PC-3 (cell line): ENCODE measurements at regions not wholly inside any gene's neighbourhood (a gene's known extent, or its start where the extent isn't known, plus 50 kb on each side); places are given as distances from the start of the nearest gene placed in this dataset.

Experiments
- ATAC-seq: fragments of 200-7000 bp; cut with Tn5 transposase; 2 replicates; pipeline ENCODE4 v1.9.1; 2020; ENCODE audit warnings: mild to moderate bottlenecking, moderate library complexity
- BruUV-seq: library from RNA; stranded (reverse); fragments of 400-500 nt; replicated peaks from 2 replicates; lab custom pipeline; 2021; lab: Mats Ljungman, UMichigan
- CTCF ChIA-PET: fragments of 300-600 bp; sonication (Branson Sonifier 250); formaldehyde crosslinking; loops from one replicate; lab custom pipeline; 2022; ENCODE audit warnings: antibody characterized with exemption; lab: Charles Lee
- POLR2A ChIA-PET: fragments of 300-600 bp; sonication (Branson Sonifier 250); formaldehyde crosslinking; loops from one replicate; lab custom pipeline; 2022; ENCODE audit warnings: antibody characterized with exemption; ENCODE audit not compliant: unreplicated experiment; lab: Charles Lee
- DNase-seq: peaks from one replicate; pipeline ENCODE4 v3.0.0-alpha.2; 2015
- H2AFZ ChIP-seq: fragments of 300-600 bp; sonication (generic); 2 replicates; pipeline ENCODE4 v1.6.0; 2016; ENCODE audit warnings: antibody characterized with exemption, low read length
- H3F3A ChIP-seq: fragments of 300-600 bp; sonication (generic); one replicate; pipeline ENCODE4 v1.6.0; 2017; ENCODE audit warnings: antibody characterized with exemption, low read length, control low read depth, mild to moderate bottlenecking; ENCODE audit not compliant: unreplicated experiment
- H3K27ac ChIP-seq: fragments of 300-600 bp; sonication (generic); 2 replicates; pipeline ENCODE4 v1.5.1; 2016; ENCODE audit warnings: mild to moderate bottlenecking, low read length
- H3K27me3 ChIP-seq: fragments of 300-600 bp; sonication (generic); 2 replicates; pipeline ENCODE4 v1.6.1; 2016; ENCODE audit warnings: low read length, mixed read lengths
- H3K36me3 ChIP-seq: fragments of 300-600 bp; sonication (generic); 2 replicates; pipeline ENCODE4 v1.6.1; 2016; ENCODE audit warnings: low read depth, mixed run types, low read length, mixed read lengths
- H3K4me1 ChIP-seq: fragments of 300-600 bp; sonication (generic); 2 replicates; pipeline ENCODE4 v1.5.1; 2016; ENCODE audit warnings: low read length; ENCODE audit not compliant: insufficient read depth
- H3K4me2 ChIP-seq: fragments of 300-600 bp; sonication (generic); 2 replicates; pipeline ENCODE4 v1.6.0; 2016; ENCODE audit warnings: low read length
- H3K4me3 ChIP-seq: fragments of 300-600 bp; sonication (generic); 2 replicates; pipeline ENCODE4 v1.5.1; 2016; ENCODE audit warnings: mild to moderate bottlenecking, low read length, mixed read lengths
- H3K79me2 ChIP-seq: fragments of 300-600 bp; sonication (generic); 2 replicates; pipeline ENCODE4 v1.6.1; 2017; ENCODE audit warnings: low read length, mixed read lengths
- H3K9ac ChIP-seq: fragments of 300-600 bp; sonication (generic); 2 replicates; pipeline ENCODE4 v1.6.0; 2016; ENCODE audit warnings: mild to moderate bottlenecking, low read length
- H3K9me2 ChIP-seq: fragments of 300-600 bp; sonication (generic); replicated peaks from 2 replicates; pipeline ENCODE4 v1.6.1; 2016; ENCODE audit warnings: mixed run types, low read length, mixed read lengths
- H3K9me3 ChIP-seq: fragments of 300-600 bp; sonication (generic); 2 replicates; pipeline ENCODE4 v1.6.1; 2016; ENCODE audit warnings: low read length, mixed read lengths
- H4K20me1 ChIP-seq: fragments of 300-600 bp; sonication (generic); 2 replicates; pipeline ENCODE4 v1.6.1; 2016; ENCODE audit warnings: low read length, mixed read lengths
- CTCF ChIP-seq: fragments of 300-600 bp; sonication (generic); conservative IDR thresholded peaks from 2 replicates; pipeline ENCODE4 v1.5.1; 2017; ENCODE audit warnings: antibody characterized with exemption, low read depth, mild to moderate bottlenecking, low read length
- EZH2 ChIP-seq: fragments of 300-600 bp; sonication (generic); IDR thresholded peaks from one replicate; pipeline ENCODE4 v1.6.1; 2017; ENCODE audit warnings: antibody characterized with exemption, mild to moderate bottlenecking, low read length; ENCODE audit not compliant: unreplicated experiment
- EZH2phosphoT487 ChIP-seq: fragments of 300-600 bp; sonication (generic); IDR thresholded peaks from 2 replicates; pipeline ENCODE4 v1.6.1; 2018; ENCODE audit warnings: mild to moderate bottlenecking, antibody characterized with exemption, low read length, borderline replicate concordance
- intact Hi-C: fragments of 100-400 bp; cut with micrococcal nuclease; formaldehyde crosslinking; loops from 2 replicates; pipeline ENCODE4 v1.9.0; 2023

- H3K27ac ChIP-seq = no peak overlapping the region
- no peak for DNase-seq
- H3K9ac ChIP-seq = no peak overlapping the region
- no peak overlapping the region for H3K4me2 ChIP-seq
- H3F3A ChIP-seq = no peaks in the 10 kb centered on the region
- H3K4me1 ChIP-seq = no peaks in the 10 kb centered on the region
- no peaks in the 10 kb centered on the region for H3K79me2 ChIP-seq
- no peaks in the 10 kb centered on the region for H3K9me2 ChIP-seq
- ChIA-PET POLR2A (no interaction called here), CTCF (no interaction called here)
- H3K4me3 ChIP-seq = no peak overlapping the region
- ATAC-seq = no peak
- no peaks in the 10 kb centered on the region for H4K20me1 ChIP-seq
- no peaks in the 10 kb centered on the region for H3K9me3 ChIP-seq
- no peaks in the 10 kb centered on the region for H3K36me3 ChIP-seq
- H2AFZ ChIP-seq = no peak overlapping the region
- TF ChIP-seq CTCF = no peak
- no peak for TF ChIP-seq EZH2phosphoT487
- TF ChIP-seq EZH2 = no peak
- no TSS peak for BruUV-seq
- no peaks in the 10 kb centered on the region for H3K27me3 ChIP-seq
- intact Hi-C loops = no loop called here
Observed at GRCh38 chr1:238370599-238370998, 479.9 kb upstream of the ZP4 start.

- no peak for DNase-seq
- H2AFZ ChIP-seq = no peak overlapping the region
- no peaks in the 10 kb centered on the region for H3K79me2 ChIP-seq
- ATAC-seq = no peak
- no peaks in the 10 kb centered on the region for H3K4me1 ChIP-seq
- H3K9me2 ChIP-seq = no peaks in the 10 kb centered on the region
- TF ChIP-seq CTCF (no peak), EZH2phosphoT487 (no peak), EZH2 (no peak)
- H4K20me1 ChIP-seq = no peaks in the 10 kb centered on the region
- no TSS peak for BruUV-seq
- ChIA-PET CTCF (interaction anchor here (0.5 to 0.6 kb wide), 2 partner anchors 125 to 1660 kb away, joined by 3 read pairs; no protein-coding TSS in a partner anchor), POLR2A (no interaction called here)
- no peaks in the 10 kb centered on the region for H3K36me3 ChIP-seq
- no peak overlapping the region for H3K4me3 ChIP-seq
- H3K9me3 ChIP-seq = no peaks in the 10 kb centered on the region
- H3K27me3 ChIP-seq = no peaks in the 10 kb centered on the region
- no peak overlapping the region for H3K27ac ChIP-seq
- intact Hi-C loops = no loop called here
- no peak overlapping the region for H3K4me2 ChIP-seq
- H3F3A ChIP-seq = no peaks in the 10 kb centered on the region
- no peak overlapping the region for H3K9ac ChIP-seq
Observed at GRCh38 chr1:238364214-238364892, 473.6 kb upstream of the ZP4 start.

GRCh38 chr1:238360474-238360873 is 469.8 kb upstream of the ZP4 start:
- ATAC-seq = no peak
- H3K4me1 ChIP-seq = no peaks in the 10 kb centered on the region
- no peak overlapping the region for H3K9ac ChIP-seq

More at GRCh38 chr1:238360474-238360873, 469.8 kb upstream of the ZP4 start:
- H3K4me3 ChIP-seq = no peak overlapping the region
- no peaks in the 10 kb centered on the region for H3K9me2 ChIP-seq
- ChIA-PET POLR2A (interaction anchor here (0.6 kb wide), 1 partner anchor 779 kb away, joined by 3 read pairs; no protein-coding TSS in a partner anchor), CTCF (no interaction called here)
- H3F3A ChIP-seq = no peaks in the 10 kb centered on the region
- no peaks in the 10 kb centered on the region for H3K27me3 ChIP-seq
- no peaks in the 10 kb centered on the region for H4K20me1 ChIP-seq
- no peaks in the 10 kb centered on the region for H3K36me3 ChIP-seq
- no peaks in the 10 kb centered on the region for H3K79me2 ChIP-seq
- no peak overlapping the region for H3K27ac ChIP-seq
- DNase-seq = no peak
- BruUV-seq = no TSS peak
- TF ChIP-seq EZH2 = no peak
- TF ChIP-seq CTCF = no peak
- no peak for TF ChIP-seq EZH2phosphoT487
- no peak overlapping the region for H2AFZ ChIP-seq
- no peaks in the 10 kb centered on the region for H3K9me3 ChIP-seq
- no peak overlapping the region for H3K4me2 ChIP-seq
- intact Hi-C loops = no loop called here
